ENCODE measurements at regions not wholly inside any gene's neighbourhood (a gene's known extent, or its start where the extent isn't known, plus 50 kb on each side); places are given as distances from the start of the nearest gene placed in this dataset.
"Not testable (repeated sequence)": the region's sequence is repeated elsewhere in the genome, so short reads cannot be mapped to it uniquely, and the experiment has no call there.

DNA sequence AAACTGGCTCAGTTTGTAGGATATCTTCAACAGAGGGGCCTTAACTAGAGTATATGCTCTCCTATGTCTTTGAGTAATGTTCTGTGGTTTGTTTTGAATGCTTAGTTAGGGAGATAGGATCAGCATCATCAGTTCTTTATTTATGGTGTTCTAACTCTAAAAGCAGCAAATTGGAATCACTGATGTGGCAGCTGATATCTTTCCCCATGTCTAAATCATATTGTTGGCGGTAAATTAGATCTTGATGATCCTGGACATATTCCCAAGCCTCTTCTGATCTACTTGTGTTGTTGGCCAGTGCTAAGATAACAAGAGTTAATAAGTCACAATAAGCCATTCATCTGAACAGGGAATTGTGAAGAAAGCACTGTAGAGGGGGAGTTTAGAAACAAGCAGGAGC lies 332.4 kb upstream of the DAB2 start:
- no peak overlapping the region for H3K4me2 ChIP-seq (ENCODE audit: low read length)
- H3K9me2 ChIP-seq (ENCODE audit: low read depth, low read length): no peaks in the 10 kb centered on the region
- H3K27ac ChIP-seq (ENCODE audit: low read depth, low read length, poor library complexity, severe bottlenecking): no peak overlapping the region
- no peaks in the 10 kb centered on the region for H3K9me3 ChIP-seq (ENCODE audit: low read length)
- H3K36me3 ChIP-seq (ENCODE audit: insufficient read depth, low read length): no peaks in the 10 kb centered on the region
- H3K4me1 ChIP-seq (ENCODE audit: insufficient read depth, low read length, severe bottlenecking): no peaks in the 10 kb centered on the region
- no peaks in the 10 kb centered on the region for H3K27me3 ChIP-seq (ENCODE audit: insufficient read depth, low read length)
- H3K79me2 ChIP-seq (ENCODE audit: insufficient read depth, low read length): no peaks in the 10 kb centered on the region
- H3K4me3 ChIP-seq (ENCODE audit: low read depth, low read length, poor library complexity, severe bottlenecking): no peak overlapping the region
- H4K20me1 ChIP-seq (ENCODE audit: insufficient read depth, low read length): no peaks in the 10 kb centered on the region
- no peak for TF ChIP-seq EZH2 (IDR thresholded peaks at IDR 0.05; ENCODE audit: borderline replicate concordance, low read length)
- TF ChIP-seq, protein P1, sequence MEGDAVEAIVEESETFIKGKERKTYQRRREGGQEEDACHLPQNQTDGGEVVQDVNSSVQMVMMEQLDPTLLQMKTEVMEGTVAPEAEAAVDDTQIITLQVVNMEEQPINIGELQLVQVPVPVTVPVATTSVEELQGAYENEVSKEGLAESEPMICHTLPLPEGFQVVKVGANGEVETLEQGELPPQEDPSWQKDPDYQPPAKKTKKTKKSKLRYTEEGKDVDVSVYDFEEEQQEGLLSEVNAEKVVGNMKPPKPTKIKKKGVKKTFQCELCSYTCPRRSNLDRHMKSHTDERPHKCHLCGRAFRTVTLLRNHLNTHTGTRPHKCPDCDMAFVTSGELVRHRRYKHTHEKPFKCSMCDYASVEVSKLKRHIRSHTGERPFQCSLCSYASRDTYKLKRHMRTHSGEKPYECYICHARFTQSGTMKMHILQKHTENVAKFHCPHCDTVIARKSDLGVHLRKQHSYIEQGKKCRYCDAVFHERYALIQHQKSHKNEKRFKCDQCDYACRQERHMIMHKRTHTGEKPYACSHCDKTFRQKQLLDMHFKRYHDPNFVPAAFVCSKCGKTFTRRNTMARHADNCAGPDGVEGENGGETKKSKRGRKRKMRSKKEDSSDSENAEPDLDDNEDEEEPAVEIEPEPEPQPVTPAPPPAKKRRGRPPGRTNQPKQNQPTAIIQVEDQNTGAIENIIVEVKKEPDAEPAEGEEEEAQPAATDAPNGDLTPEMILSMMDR (IDR thresholded peaks at IDR 0.05; ENCODE audit: low read length): no peak
- H3F3A ChIP-seq (ENCODE audit: insufficient read depth, low read length): no peaks in the 10 kb centered on the region
- H2AFZ ChIP-seq (ENCODE audit: low read length): no peak overlapping the region
- H3K9ac ChIP-seq (ENCODE audit: low read length): no peak overlapping the region

DNA sequence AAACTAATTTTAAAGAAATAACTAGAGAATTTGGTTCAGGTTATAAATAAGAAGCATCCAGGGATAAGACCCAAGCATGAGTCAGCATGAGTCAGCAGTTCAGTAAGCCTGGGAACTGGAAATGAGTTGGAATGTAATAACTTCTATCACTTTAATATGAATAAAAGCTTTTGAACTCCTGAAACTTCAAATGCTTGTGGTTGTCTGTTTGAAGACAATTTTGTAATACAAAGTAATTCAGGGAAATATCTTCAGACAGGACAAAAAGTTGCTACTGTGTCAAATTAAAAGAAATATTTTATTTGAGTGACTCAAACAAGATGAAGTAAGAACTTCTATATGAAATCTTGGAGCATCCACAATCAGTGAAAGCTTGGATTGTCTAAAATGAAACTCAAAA lies 331.2 kb upstream of the DAB2 start:
- Histone ChIP-seq H3K9me2 (ENCODE audit: low read depth, low read length) (no peaks in the 10 kb centered on the region), H3K4me3 (ENCODE audit: low read depth, low read length, poor library complexity, severe bottlenecking) (no peak overlapping the region), H3K9me3 (ENCODE audit: low read length) (no peaks in the 10 kb centered on the region), H3K27ac (ENCODE audit: low read depth, low read length, poor library complexity, severe bottlenecking) (no peak overlapping the region), H4K20me1 (ENCODE audit: insufficient read depth, low read length) (no peaks in the 10 kb centered on the region), H3K36me3 (ENCODE audit: insufficient read depth, low read length) (no peaks in the 10 kb centered on the region), H3F3A (ENCODE audit: insufficient read depth, low read length) (no peaks in the 10 kb centered on the region), H2AFZ (ENCODE audit: low read length) (no peak overlapping the region), H3K79me2 (ENCODE audit: insufficient read depth, low read length) (no peaks in the 10 kb centered on the region), H3K9ac (ENCODE audit: low read length) (no peak overlapping the region), H3K4me2 (ENCODE audit: low read length) (no peak overlapping the region), H3K27me3 (ENCODE audit: insufficient read depth, low read length) (no peaks in the 10 kb centered on the region), H3K4me1 (ENCODE audit: insufficient read depth, low read length, severe bottlenecking) (no peaks in the 10 kb centered on the region)
- no peak for TF ChIP-seq EZH2 (IDR thresholded peaks at IDR 0.05; ENCODE audit: borderline replicate concordance, low read length)
- TF ChIP-seq, protein P1 (IDR thresholded peaks at IDR 0.05; ENCODE audit: low read length): no peak

DNA sequence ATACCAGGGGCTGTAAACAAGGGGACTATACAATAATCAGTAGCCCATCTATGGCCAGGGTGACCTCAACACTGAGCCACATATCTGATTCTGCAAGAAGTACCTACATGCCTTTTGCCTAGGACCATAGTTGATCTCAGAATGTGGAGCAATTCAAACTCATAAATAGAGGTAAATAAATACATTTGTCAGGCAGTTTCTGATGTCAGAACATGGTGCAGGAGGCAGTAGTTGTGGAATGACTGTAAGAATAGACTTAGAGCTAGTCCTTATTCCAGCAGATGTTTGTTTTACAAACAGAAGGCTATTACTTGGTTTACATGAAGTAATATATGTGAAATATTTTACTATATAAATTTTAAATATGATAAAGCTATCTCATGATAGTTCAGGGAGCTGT lies 330.7 kb upstream of the DAB2 start:
- Histone ChIP-seq H3K27me3 (ENCODE audit: insufficient read depth, low read length) (no peaks in the 10 kb centered on the region), H3K79me2 (ENCODE audit: insufficient read depth, low read length) (no peaks in the 10 kb centered on the region), H2AFZ (ENCODE audit: low read length) (no peak overlapping the region), H3K4me1 (ENCODE audit: insufficient read depth, low read length, severe bottlenecking) (no peaks in the 10 kb centered on the region), H3K36me3 (ENCODE audit: insufficient read depth, low read length) (no peaks in the 10 kb centered on the region), H3K9me3 (ENCODE audit: low read length) (no peaks in the 10 kb centered on the region), H3K4me3 (ENCODE audit: low read depth, low read length, poor library complexity, severe bottlenecking) (no peak overlapping the region), H3K4me2 (ENCODE audit: low read length) (no peak overlapping the region), H3K27ac (ENCODE audit: low read depth, low read length, poor library complexity, severe bottlenecking) (no peak overlapping the region), H3F3A (ENCODE audit: insufficient read depth, low read length) (no peaks in the 10 kb centered on the region), H4K20me1 (ENCODE audit: insufficient read depth, low read length) (no peaks in the 10 kb centered on the region), H3K9me2 (ENCODE audit: low read depth, low read length) (no peaks in the 10 kb centered on the region), H3K9ac (ENCODE audit: low read length) (no peak overlapping the region)
- TF ChIP-seq, protein P1 (IDR thresholded peaks at IDR 0.05; ENCODE audit: low read length): no peak
- TF ChIP-seq EZH2 (IDR thresholded peaks at IDR 0.05; ENCODE audit: borderline replicate concordance, low read length): no peak

DNA sequence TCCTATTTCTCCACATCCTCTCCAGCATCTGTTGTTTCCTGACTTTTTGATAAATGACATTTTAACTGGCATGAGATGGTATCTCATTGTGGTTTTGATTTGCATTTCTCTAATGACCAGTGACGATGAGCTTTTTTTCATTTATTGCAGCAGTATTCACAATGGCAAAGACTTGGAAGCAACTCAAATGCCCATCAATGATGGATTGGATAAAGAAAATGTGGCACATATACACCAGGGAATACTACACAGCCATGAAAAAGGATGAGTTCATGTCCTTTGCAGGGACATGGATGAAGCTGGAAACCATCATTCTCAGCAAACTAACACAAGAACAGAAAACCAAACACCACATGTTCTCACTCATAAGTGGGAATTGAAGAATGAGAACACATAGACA lies 329.0 kb upstream of the DAB2 start:
- not testable (repeated sequence) for H3K79me2 ChIP-seq (ENCODE audit: insufficient read depth, low read length); H3K36me3 ChIP-seq (ENCODE audit: insufficient read depth, low read length); H3F3A ChIP-seq (ENCODE audit: insufficient read depth, low read length); H2AFZ ChIP-seq (ENCODE audit: low read length); H3K4me3 ChIP-seq (ENCODE audit: low read depth, low read length, poor library complexity, severe bottlenecking); H3K27me3 ChIP-seq (ENCODE audit: insufficient read depth, low read length); H3K4me2 ChIP-seq (ENCODE audit: low read length); H3K9ac ChIP-seq (ENCODE audit: low read length); H3K9me2 ChIP-seq (ENCODE audit: low read depth, low read length); H3K27ac ChIP-seq (ENCODE audit: low read depth, low read length, poor library complexity, severe bottlenecking); H3K4me1 ChIP-seq (ENCODE audit: insufficient read depth, low read length, severe bottlenecking); H3K9me3 ChIP-seq (ENCODE audit: low read length); H4K20me1 ChIP-seq (ENCODE audit: insufficient read depth, low read length)
